ENCODE measurements at regions not wholly inside any gene's neighbourhood (a gene's known extent, or its start where the extent isn't known, plus 50 kb on each side); places are given as distances from the start of the nearest gene placed in this dataset.

GRCh38 chr22:48885271-48885918, 942.3 kb downstream of the BRD1 start (continued):
- TF ChIP-seq CBX2 (IDR thresholded peaks at IDR 0.05; ENCODE audit: low read depth, low read length) (no peak), CBX2 (CRISPR knock-in tag; IDR thresholded peaks at IDR 0.05; ENCODE audit: low read depth) (no peak), ZEB1 (IDR thresholded peaks at IDR 0.05; ENCODE audit: insufficient replicate concordance, low read depth) (no peak), HOXA3 (CRISPR knock-in tag; IDR thresholded peaks at IDR 0.05) (no peak)

GRCh38 chr22:48884786-48885185, 942.9 kb downstream of the BRD1 start:
- H3K9me3 ChIP-seq (ENCODE audit: low read length) = no peaks in the 10 kb centered on the region
- intact Hi-C loops (cut with micrococcal nuclease; ENCODE audit: unreplicated experiment) = no loop called here
- in situ Hi-C loops (cut with HindIII; ENCODE audit: extremely low pct_ligation_motif_present, low pct_unique_long_range_greater_than_20kb) = no loop called here
- H3K36me3 ChIP-seq (replicated peaks in 1 of 2; ENCODE audit: control insufficient read depth in 1 of 2, insufficient read depth in 2 of 2, low read length in 2 of 2) = no peaks in the 10 kb centered on the region
- BruUV-seq (replicated peaks) = no TSS peak
- no peaks in the 10 kb centered on the region for H4K20me1 ChIP-seq (ENCODE audit: insufficient read depth, low read length)
- no peak overlapping the region for H3K4me3 ChIP-seq (replicated peaks in 1 of 3; ENCODE audit: insufficient read depth in 1 of 3, low read depth in 2 of 3, low read length in 3 of 3)
- H3K27me3 ChIP-seq (ENCODE audit: control insufficient read depth in 1 of 2, insufficient read depth in 2 of 2, low read length in 2 of 2) = peaks cover 1 to 11% of the 10 kb centered on the region in 2 experiments; a peak in 1 of 5 replicates
- TF ChIP-seq ZNF510 (CRISPR knock-in tag; IDR thresholded peaks at IDR 0.05; ENCODE audit: low read depth) (no peak), THAP7 (CRISPR knock-in tag; IDR thresholded peaks at IDR 0.05) (no peak), SUZ12 (IDR thresholded peaks at IDR 0.05; ENCODE audit: low read depth, low read length) (no peak), HBP1 (CRISPR knock-in tag; IDR thresholded peaks at IDR 0.05; ENCODE audit: low read depth) (no peak), ZSCAN21 (CRISPR knock-in tag; IDR thresholded peaks at IDR 0.05; ENCODE audit: borderline replicate concordance) (no peak), DDIT3 (CRISPR knock-in tag; IDR thresholded peaks at IDR 0.05) (no peak), ZNF503 (CRISPR knock-in tag; IDR thresholded peaks at IDR 0.05) (no peak), RBM22 (optimal IDR thresholded peaks at IDR 0.05; ENCODE audit: low read length) (no peak), SYNCRIP (IDR thresholded peaks at IDR 0.05; ENCODE audit: insufficient read depth, low read depth, low read length) (no peak)
- no peak for DNase-seq (ENCODE audit: low spot score)
- POLR2A ChIA-PET = no interaction called here
- no peak for FAIRE-seq
- 56% methylated on average over 10 of the region's 16 CpGs for WGBS (ENCODE audit: low lambda C conversion rate)
- no peak overlapping the region for H2AFZ ChIP-seq (ENCODE audit: low read length)
- no peak overlapping the region for H3K27ac ChIP-seq (ENCODE audit: extremely low read length, insufficient read depth, low read length)
- no peak for ATAC-seq
- H3K79me2 ChIP-seq (ENCODE audit: insufficient read depth, low read length) = no peaks in the 10 kb centered on the region
- H3K4me2 ChIP-seq (ENCODE audit: low read depth, low read length) = no peak overlapping the region
- CTCF ChIA-PET (ENCODE audit: low intra/inter-chr PET ratio, low total read pairs) = no interaction called here
- no peaks in the 10 kb centered on the region for H3K4me1 ChIP-seq (ENCODE audit: insufficient read depth, low read length)
- H3K9ac ChIP-seq (ENCODE audit: insufficient read depth, low read depth, low read length) = no peak overlapping the region

Measured in HepG2 (cell line).